HG03520 (cell line): ENCODE measurements at regions not wholly inside any gene's neighbourhood (a gene's known extent, or its start where the extent isn't known, plus 50 kb on each side); places are given as distances from the start of the nearest gene placed in this dataset.
"Not testable (repeated sequence)": the region's sequence is repeated elsewhere in the genome, so short reads cannot be mapped to it uniquely, and the experiment has no call there.

Source experiments
- ATAC-seq: cut with Tn5 transposase; IDR thresholded peaks from one replicate; pipeline ENCODE4 v1.9.1; 2021; ENCODE audit warnings: mild to moderate bottlenecking, moderate library complexity; ENCODE audit not compliant: unreplicated experiment

- ATAC-seq, result no peak
These were observed 51.0 kb upstream of the LIFR start for GRCh38 chr5:38607396-38607795.

DNA sequence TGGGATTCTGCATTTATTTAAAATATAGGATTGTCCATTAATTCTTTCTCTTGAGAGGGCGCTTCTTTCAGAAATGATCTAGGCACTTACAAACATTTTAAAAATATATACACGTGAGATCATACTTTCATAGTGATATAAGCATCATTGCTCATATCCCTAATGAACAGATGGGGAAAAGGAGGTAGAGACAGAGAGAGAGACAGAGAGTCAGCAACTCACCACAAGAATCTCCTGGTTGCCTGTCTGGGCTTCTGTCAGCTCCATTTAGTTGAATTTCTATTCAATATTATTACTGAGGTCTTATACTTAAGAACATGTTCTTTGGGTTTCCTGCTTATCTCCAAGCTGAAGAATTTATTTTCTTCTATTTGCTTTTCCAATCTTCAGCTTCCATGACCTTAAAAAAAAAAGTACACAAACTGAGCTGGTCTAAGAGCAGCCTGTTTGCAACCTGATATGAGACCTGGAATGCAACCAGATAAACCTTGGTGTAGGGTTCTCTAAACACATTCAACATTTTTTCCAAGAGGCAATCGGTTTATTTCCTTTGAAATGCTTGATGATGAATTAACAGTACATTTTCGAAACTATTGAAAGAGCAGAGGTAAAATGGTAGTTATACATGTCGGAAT, 51.6 kb upstream of the LIFR start:
- no peak for ATAC-seq

GRCh38 chr5:38608874-38609273, 52.4 kb upstream of the LIFR start:
- no peak for ATAC-seq

GRCh38 chr5:38612851-38613250, 56.4 kb upstream of the LIFR start:
- ATAC-seq, result no peak

- no peak for ATAC-seq
These were observed 57.0 kb upstream of the LIFR start for GRCh38 chr5:38613490-38613889.

GRCh38 chr5:38613992-38614836, 57.8 kb upstream of the LIFR start:
- no peak for ATAC-seq

DNA sequence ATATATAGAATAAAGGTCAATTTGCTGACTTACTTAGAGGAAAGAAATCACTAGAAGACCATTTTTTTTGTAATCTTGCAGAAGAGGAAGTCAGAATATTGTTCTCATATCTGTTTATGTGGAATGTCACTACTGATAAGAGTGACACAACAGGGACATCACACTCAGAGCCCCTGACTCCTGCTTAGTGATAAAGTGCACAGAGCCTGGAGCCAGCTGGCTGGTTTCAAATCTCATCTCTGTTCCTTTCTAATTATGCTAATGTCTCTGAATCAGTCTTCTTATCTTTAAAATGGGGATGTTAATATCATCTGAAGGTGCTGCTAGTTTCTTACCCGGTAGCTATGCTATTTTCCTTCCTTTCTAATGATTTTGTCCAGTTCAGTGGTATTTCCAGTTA, 58.6 kb upstream of the LIFR start:
- no peak for ATAC-seq

DNA sequence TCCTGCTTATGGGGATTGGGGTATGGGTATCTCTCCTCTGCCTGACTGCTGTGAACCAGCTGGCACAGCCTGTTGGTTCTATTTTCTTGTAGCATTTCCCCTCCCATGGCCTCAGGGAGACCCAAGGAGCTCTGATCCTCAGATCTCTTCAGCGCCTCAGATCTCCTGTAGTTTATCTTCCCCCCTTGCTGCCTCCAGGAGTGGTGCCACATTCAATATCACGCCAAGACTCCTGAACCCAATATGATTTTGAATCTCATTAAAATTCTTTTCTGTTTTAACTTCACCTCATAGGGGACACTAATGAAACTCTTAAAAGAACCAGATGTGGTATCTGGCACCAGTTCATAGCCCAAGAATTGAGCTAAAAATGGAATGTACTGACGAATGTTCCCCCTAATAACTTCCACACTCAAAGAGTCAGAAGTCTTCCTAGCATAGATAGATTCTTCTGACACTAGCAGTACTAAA, 59.6 kb upstream of the LIFR start:
- ATAC-seq, result no peak

GRCh38 chr5:38618154-38618553, 61.7 kb upstream of the LIFR start:
- ATAC-seq, result no peak

GRCh38 chr5:38621331-38621730, 64.9 kb upstream of the LIFR start:
- ATAC-seq, result no peak

DNA sequence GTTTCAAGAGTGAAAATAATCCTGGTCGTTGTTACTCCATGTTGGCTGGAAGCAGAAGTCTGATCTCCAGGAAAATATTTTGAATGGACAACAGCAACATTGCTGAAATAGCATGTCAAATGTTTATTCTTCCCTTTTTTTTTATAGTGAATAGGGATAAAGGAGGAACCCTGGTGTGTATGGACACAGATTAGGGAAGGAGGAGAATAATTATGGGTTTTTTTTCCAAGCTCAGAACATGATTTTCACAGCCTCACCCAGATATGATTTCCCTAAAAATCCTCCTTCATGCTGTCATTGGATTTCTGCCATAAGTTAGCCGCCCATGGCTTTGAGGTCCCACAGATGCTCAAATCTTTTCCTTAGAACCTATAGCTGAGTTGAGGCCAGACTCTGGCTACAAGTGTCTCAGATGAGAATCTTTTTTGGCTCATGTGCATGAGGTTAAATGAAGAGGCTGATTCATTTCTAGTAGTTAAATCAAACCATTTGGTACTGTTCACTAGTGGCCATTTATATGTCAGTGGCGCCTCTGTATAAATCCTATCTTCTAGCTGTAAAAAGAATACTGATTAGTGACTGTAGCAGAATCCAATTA, 65.5 kb upstream of the LIFR start:
- no peak for ATAC-seq

- no peak for ATAC-seq
These were observed 66.3 kb upstream of the LIFR start for GRCh38 chr5:38622723-38623129.

- not testable (repeated sequence) for ATAC-seq
These were observed 68.1 kb upstream of the LIFR start for GRCh38 chr5:38624541-38624940.

GRCh38 chr5:38631376-38631775, 74.9 kb upstream of the LIFR start:
- not testable (repeated sequence) for ATAC-seq

DNA sequence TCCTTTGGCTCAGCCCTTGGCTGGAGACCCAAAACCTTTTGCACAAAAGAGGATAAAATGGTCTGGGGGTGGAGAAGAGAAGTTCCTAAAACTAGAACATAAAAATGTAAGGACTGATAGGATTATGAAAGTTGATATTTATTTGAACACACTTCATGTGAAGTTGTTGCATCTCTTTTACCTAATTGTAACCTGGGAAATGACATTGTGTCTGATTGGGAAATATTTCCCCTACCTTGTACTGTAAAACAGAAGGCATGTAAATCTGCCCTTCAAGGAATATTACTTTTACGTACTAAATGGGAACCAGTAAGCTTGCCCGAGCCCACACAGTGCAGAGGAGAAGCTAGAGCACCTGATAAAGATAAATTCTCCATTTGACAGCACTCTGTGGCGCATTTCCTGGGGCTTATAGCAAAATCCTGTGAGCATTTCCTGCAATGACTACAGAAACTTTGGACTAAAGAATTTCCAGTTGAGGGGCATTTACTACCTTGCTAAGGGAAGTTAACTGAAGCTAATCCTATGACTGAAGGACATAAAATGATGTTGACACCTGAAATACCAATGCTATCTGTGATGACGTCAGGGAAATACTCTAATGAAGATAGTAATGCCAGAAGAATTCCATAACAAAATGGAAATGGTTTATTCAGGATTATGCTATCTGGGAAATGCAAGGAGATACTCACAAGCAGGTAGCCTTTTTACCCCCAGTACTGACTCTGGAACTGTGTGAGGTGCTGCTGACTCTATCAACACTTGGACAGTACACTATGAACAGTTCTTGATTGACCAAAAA, 78.3 kb upstream of the LIFR start:
- no peak for ATAC-seq

- ATAC-seq, result no peak
These were observed 80.2 kb upstream of the LIFR start for GRCh38 chr5:38636626-38637025.

- no peak for ATAC-seq
These were observed 82.2 kb upstream of the LIFR start for GRCh38 chr5:38638656-38639055.

GRCh38 chr5:38639377-38640358, 83.2 kb upstream of the LIFR start:
- no peak for ATAC-seq

- ATAC-seq, result no peak
These were observed 84.6 kb upstream of the LIFR start for GRCh38 chr5:38641003-38641402.
